Stimulated activated naive CD4-positive, alpha-beta T cell (primary cell): ENCODE measurements at regions not wholly inside any gene's neighbourhood (a gene's known extent, or its start where the extent isn't known, plus 50 kb on each side); places are given as distances from the start of the nearest gene placed in this dataset.

ENCODE experiments used
- DNase-seq, 6 experiments: peaks; one replicate each; lab custom pipeline; 2025; lab: John Stamatoyannopoulos, UW

GRCh38 chr2:199707593-199708185, 143.3 kb downstream of the FTCDNL1 start:
- DNase-seq = no peak

- no peak for DNase-seq
Measured at GRCh38 chr2:199705538-199705937, 145.5 kb downstream of the FTCDNL1 start.

- DNase-seq = peak in 2 of 6 experiments; percentile 15 to 18
Measured at GRCh38 chr2:199704358-199705238, 146.4 kb downstream of the FTCDNL1 start.

DNA sequence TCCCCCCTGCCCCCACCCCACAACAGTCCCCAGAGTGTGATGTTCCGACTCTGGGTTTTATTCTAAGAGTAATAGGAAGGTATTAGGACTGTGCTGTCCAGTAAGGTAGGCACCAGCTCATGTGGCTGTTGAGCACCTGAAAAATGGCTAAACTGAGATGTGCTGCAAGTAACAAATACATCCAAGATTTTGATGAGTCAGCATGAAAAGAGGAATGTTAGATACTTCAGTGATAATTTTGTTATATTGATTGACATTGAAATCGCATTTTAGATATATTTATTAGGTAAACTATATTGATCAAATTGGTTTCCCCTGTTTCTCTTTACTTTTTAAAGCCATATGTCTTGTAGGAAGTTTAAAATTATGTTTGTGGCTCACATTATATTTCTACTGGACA, 147.8 kb downstream of the FTCDNL1 start:
- no peak for DNase-seq

DNA sequence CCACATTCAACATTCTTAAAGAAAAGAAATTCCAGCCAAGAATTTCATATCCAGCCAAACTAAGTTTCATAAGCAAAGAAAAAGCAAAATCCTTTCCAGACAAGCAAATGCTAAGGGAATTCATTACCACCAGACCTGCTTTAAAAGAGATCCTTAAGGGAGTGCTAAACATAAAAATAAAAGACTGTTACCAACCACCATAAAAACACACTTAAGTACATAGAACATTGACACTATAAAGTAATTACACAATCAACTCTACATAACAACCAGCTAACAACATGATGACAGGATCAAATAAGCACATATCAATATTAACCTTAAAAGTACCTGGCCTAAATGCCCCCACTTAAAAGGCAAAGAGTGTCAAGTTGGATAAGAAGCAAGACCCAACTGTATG, 153.5 kb downstream of the FTCDNL1 start:
- DNase-seq = no peak

- no peak for DNase-seq
Measured at GRCh38 chr2:199696048-199696447, 154.9 kb downstream of the FTCDNL1 start.

GRCh38 chr2:199693861-199694260, 157.1 kb downstream of the FTCDNL1 start:
- DNase-seq = no peak

DNA sequence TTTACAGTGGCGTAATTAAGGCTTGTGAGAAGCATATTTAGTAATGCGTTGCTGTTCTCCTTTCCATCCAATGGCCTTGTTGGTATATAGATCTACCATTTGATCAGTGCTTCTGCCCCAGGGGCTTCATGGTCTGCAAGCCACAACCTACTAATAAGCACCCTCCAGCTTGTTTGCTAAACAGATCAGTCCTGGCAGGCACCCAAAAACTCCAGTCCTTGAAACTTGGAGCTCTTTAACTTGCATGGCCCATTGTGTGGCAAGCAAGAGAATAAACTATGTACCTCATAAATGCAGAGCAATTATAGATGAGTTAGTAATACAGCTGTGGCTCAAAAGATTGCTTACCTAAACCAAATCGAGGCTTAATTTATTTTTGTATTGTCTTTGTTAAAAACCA, 158.5 kb downstream of the FTCDNL1 start:
- no peak for DNase-seq

DNA sequence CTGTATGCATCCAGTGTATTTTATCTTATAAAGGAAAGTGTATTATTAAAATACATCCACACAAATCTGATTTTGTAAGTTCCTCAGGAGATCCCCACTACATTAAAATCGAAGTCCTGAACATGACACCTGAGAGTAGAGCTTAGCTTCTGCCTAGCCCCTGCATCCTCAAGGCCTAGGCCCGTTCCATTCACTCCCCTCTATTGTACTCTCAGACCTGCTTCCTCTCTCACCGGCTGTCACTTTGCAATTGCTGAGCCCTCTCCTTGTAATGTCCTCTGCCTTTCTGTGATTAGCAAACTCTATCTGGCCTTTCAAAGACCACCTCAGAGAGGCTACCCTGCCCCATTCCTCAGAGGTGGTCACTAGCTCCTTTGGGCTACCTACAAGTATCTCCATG, 160.8 kb downstream of the FTCDNL1 start:
- DNase-seq = no peak

DNA sequence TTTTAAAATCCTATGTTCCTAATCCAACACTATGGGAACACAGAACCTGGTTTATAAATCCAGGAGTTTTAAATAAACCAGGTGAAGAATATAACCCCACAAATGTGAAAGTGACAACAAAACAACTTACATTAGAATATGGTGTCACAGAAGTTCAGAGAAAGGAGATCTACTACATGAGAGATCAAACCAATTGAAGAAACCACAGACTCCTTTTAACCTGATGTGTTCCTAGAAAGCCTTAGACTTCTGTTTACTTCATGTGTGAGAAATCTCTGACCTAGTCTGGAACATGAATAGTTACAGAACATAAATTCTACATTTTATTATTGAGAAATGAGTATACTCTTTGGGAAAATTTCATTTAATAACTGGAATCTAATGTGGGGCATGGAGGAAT, 165.3 kb downstream of the FTCDNL1 start:
- peak in 1 of 6 experiments; percentile 5 for DNase-seq

GRCh38 chr2:199684832-199685231, 166.2 kb downstream of the FTCDNL1 start:
- no peak for DNase-seq

- DNase-seq = no peak
Measured at GRCh38 chr2:199684168-199684567, 166.8 kb downstream of the FTCDNL1 start.

- DNase-seq = no peak
Measured at GRCh38 chr2:199682001-199682400, 169.0 kb downstream of the FTCDNL1 start.

DNA sequence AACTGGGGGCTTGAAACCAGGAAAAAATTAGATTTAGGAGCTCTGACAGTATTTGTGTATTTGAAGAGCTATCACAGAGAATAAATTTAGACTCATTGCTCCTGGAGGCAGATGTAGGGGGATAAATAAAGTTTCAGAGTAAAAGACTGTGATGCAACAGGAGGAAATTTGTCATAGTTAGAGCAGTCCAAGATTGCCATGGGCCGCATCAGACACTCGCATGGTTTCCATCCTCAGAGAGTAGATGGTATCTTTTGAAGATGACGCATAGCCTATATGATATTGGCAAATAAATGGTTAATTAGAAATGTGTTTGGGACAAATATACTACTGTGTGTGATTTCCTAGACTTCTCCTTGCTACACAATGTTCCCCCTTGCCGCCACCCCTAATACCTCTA, 170.5 kb downstream of the FTCDNL1 start:
- DNase-seq = no peak

DNA sequence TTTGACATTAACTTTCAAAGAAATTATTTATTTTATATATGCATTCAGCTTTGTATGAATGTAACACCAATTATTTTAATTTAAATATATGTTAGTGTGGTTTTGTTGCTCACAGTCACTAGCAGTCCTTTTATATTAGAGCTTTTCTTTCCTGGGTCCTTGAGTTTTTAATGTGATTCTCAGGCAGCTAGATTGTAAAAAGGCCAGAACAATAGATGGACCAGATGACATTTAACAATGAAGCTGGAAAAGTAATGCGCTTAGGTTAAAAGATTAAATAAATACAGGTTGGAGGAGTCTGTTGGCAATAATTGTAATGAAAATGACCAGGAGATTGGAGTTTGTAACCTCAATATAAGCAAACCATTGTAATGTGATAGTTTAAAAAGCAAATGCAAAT, 171.1 kb downstream of the FTCDNL1 start:
- DNase-seq = no peak

GRCh38 chr2:199677881-199678280, 173.1 kb downstream of the FTCDNL1 start:
- no peak for DNase-seq

- no peak for DNase-seq
Measured at GRCh38 chr2:199668645-199669044, 182.3 kb downstream of the FTCDNL1 start.

GRCh38 chr2:199663157-199663556, 187.8 kb downstream of the FTCDNL1 start:
- DNase-seq = no peak

GRCh38 chr2:199662255-199662654, 188.7 kb downstream of the FTCDNL1 start:
- DNase-seq = no peak

GRCh38 chr2:199660167-199660566, 190.8 kb downstream of the FTCDNL1 start:
- no peak for DNase-seq

- DNase-seq = no peak
Measured at GRCh38 chr2:199659207-199659606, 191.8 kb downstream of the FTCDNL1 start.

GRCh38 chr2:199646439-199646838, 188.7 kb upstream of the SATB2 start:
- no peak for DNase-seq

GRCh38 chr2:199631129-199631528, 173.4 kb upstream of the SATB2 start:
- DNase-seq = no peak

- no peak for DNase-seq
Measured at GRCh38 chr2:199629301-199629700, 171.6 kb upstream of the SATB2 start.
